GM12891 (cell line): ENCODE measurements at regions not wholly inside any gene's neighbourhood (a gene's known extent, or its start where the extent isn't known, plus 50 kb on each side); places are given as distances from the start of the nearest gene placed in this dataset.

Experiments used
- PAX5 ChIP-seq: IDR thresholded peaks from 2 replicates; pipeline ENCODE4 v1.6.1; 2011; ENCODE audit warnings: low read length, moderate library complexity, mild to moderate bottlenecking; ENCODE audit not compliant: insufficient read depth, severe bottlenecking
- POLR2A ChIP-seq: IDR thresholded peaks from 2 replicates; pipeline ENCODE4 v1.6.1; 2011; ENCODE audit warnings: low read depth, low read length, control low read depth
- POLR2AphosphoS5 ChIP-seq: IDR thresholded peaks from 2 replicates; pipeline ENCODE4 v1.6.1; 2011; ENCODE audit warnings: low read depth, low read length, control low read depth
- POU2F2 ChIP-seq: IDR thresholded peaks from 2 replicates; pipeline ENCODE4 v1.6.1; 2011; ENCODE audit warnings: low read depth, mild to moderate bottlenecking, control low read depth, low read length, moderate library complexity
- SPI1 ChIP-seq: IDR thresholded peaks from 2 replicates; pipeline ENCODE4 v1.6.1; 2011; ENCODE audit warnings: low read depth, low read length, control low read depth
- TAF1 ChIP-seq: IDR thresholded peaks from 2 replicates; pipeline ENCODE4 v1.6.1; 2011; ENCODE audit warnings: low read depth, low read length, control low read depth

- TF ChIP-seq POLR2AphosphoS5 (no peak), POLR2A (no peak), TAF1 (no peak), POU2F2 (no peak), SPI1 (no peak), PAX5 (no peak)
Measured at GRCh38 chr6:147666255-147666654, 157.8 kb downstream of the SAMD5 start.
